LNCaP clone FGC (cell line): ENCODE measurements at regions not wholly inside any gene's neighbourhood (a gene's known extent, or its start where the extent isn't known, plus 50 kb on each side); places are given as distances from the start of the nearest gene placed in this dataset.
"Not testable (repeated sequence)": the region's sequence is repeated elsewhere in the genome, so short reads cannot be mapped to it uniquely, and the experiment has no call there.

Source experiments
- DNase-seq: peaks from one replicate; pipeline ENCODE4 v3.0.0-alpha.2; 2011; ENCODE audit warnings: low read depth
- H3K4me3 ChIP-seq: 2 replicates; pipeline ENCODE4 v1.5.1; 2011; ENCODE audit warnings: mild to moderate bottlenecking, low read depth, low read length, control low read depth
- CTCF ChIP-seq: IDR thresholded peaks from 2 replicates; pipeline ENCODE4 v1.5.1; 2012; ENCODE audit warnings: mild to moderate bottlenecking; ENCODE audit not compliant: control insufficient read depth, insufficient read depth; ENCODE audit errors: extremely low read depth

GRCh38 chr6:158903801-158904200, 84.6 kb upstream of the EZR start:
- H3K4me3 ChIP-seq = no peak overlapping the region
- DNase-seq = no peak
- no peak for TF ChIP-seq CTCF

GRCh38 chr6:158900663-158901312, 81.6 kb upstream of the EZR start:
- no peak for DNase-seq
- H3K4me3 ChIP-seq = no peak overlapping the region
- no peak for TF ChIP-seq CTCF

GRCh38 chr6:158897236-158897635, 78.1 kb upstream of the EZR start:
- no peak for DNase-seq
- TF ChIP-seq CTCF = no peak
- H3K4me3 ChIP-seq = no peak overlapping the region

GRCh38 chr6:158895661-158896060, 76.5 kb upstream of the EZR start:
- no peak for TF ChIP-seq CTCF
- no peak overlapping the region for H3K4me3 ChIP-seq
- DNase-seq = no peak

- no peak for DNase-seq
- no peak overlapping the region for H3K4me3 ChIP-seq
- no peak for TF ChIP-seq CTCF
These were observed 75.0 kb upstream of the EZR start for GRCh38 chr6:158894193-158894592.

- DNase-seq = no peak
- H3K4me3 ChIP-seq = no peak overlapping the region
- no peak for TF ChIP-seq CTCF
These were observed 73.1 kb upstream of the EZR start for GRCh38 chr6:158892266-158892665.

GRCh38 chr6:158891560-158891959, 72.4 kb upstream of the EZR start:
- H3K4me3 ChIP-seq, DNase-seq: not testable (repeated sequence)

GRCh38 chr6:158888171-158888570, 69.0 kb upstream of the EZR start:
- not testable (repeated sequence) for DNase-seq, H3K4me3 ChIP-seq

GRCh38 chr6:158886346-158886977, 67.3 kb upstream of the EZR start:
- H3K4me3 ChIP-seq, DNase-seq: not testable (repeated sequence)

- not testable (repeated sequence) for DNase-seq, H3K4me3 ChIP-seq
These were observed 62.7 kb upstream of the EZR start for GRCh38 chr6:158881884-158882283.

- DNase-seq, H3K4me3 ChIP-seq: not testable (repeated sequence)
These were observed 62.1 kb upstream of the EZR start for GRCh38 chr6:158881276-158881675.
